ENCODE measurements at regions not wholly inside any gene's neighbourhood (a gene's known extent, or its start where the extent isn't known, plus 50 kb on each side); places are given as distances from the start of the nearest gene placed in this dataset.
"Not testable (repeated sequence)": the region's sequence is repeated elsewhere in the genome, so short reads cannot be mapped to it uniquely, and the experiment has no call there.

DNA sequence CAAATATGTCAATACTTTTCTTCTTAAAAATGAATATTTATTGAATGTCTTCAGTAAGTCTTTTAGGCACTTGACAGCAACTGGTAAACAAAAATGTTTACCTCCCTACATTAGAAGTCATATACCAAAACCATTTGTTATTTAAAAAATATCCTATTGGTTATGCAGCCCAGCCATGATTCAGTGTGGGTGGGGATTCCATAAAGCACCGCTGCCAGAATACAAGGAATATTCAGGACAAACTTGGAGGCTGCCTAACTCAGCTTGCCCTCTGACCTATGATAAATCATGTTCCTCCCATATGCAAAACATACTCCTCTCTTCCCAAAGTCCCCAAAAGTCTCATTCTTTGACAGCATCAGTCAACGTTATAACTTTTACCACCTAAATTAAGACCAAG, 486.8 kb upstream of the IRAK1BP1 start:
- no peak overlapping the region for H3K27ac ChIP-seq (ENCODE audit: low read length)
- H3K4me1 ChIP-seq (ENCODE audit: control insufficient read depth, insufficient read depth, low read length) = no peaks in the 10 kb centered on the region
- no peaks in the 10 kb centered on the region for H3K27me3 ChIP-seq (ENCODE audit: control insufficient read depth in 1 of 2, insufficient read depth in 2 of 2, low read length in 2 of 2)
- peaks cover 0 to 3% of the 10 kb centered on the region in 2 donors for H3K9me3 ChIP-seq (ENCODE audit: control insufficient read depth in 2 of 2, low read length in 2 of 2)
- H3K9ac ChIP-seq (ENCODE audit: low read length in 2 of 2) = no peak overlapping the region
- H3K36me3 ChIP-seq (ENCODE audit: control insufficient read depth in 2 of 2, insufficient read depth in 2 of 2, low read length in 2 of 2) = no peaks in the 10 kb centered on the region
- no peak overlapping the region for H3K4me3 ChIP-seq (ENCODE audit: low read length in 2 of 2)

DNA sequence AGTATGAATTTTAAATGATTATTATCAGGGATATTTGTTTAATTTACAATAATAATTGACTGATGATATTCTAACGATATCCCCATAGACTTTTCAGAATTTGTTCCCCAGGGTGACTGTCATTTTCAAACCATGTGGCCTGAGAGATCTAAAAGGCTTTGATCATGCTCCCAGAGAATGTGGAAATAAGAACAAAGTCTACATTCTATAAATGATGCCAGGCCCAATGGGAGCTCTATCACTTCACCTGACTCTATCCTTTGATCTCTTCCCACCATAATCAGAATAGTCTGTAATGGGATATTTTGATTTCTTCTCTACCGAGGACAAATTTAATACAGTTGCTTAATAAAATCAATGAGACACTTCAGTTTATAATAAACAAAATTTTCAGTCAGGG, 483.4 kb upstream of the IRAK1BP1 start:
- H3K36me3 ChIP-seq (ENCODE audit: control insufficient read depth in 2 of 2, insufficient read depth in 2 of 2, low read length in 2 of 2) = no peaks in the 10 kb centered on the region
- no peak overlapping the region for H3K9ac ChIP-seq (ENCODE audit: low read length in 2 of 2)
- peaks cover 0 to 3% of the 10 kb centered on the region in 2 donors for H3K9me3 ChIP-seq (ENCODE audit: control insufficient read depth in 2 of 2, low read length in 2 of 2)
- H3K27me3 ChIP-seq (ENCODE audit: control insufficient read depth in 1 of 2, insufficient read depth in 2 of 2, low read length in 2 of 2) = no peaks in the 10 kb centered on the region
- no peak overlapping the region for H3K4me3 ChIP-seq (ENCODE audit: low read length in 2 of 2)
- H3K4me1 ChIP-seq (ENCODE audit: control insufficient read depth, insufficient read depth, low read length) = no peaks in the 10 kb centered on the region
- H3K27ac ChIP-seq (ENCODE audit: low read length) = no peak overlapping the region

DNA sequence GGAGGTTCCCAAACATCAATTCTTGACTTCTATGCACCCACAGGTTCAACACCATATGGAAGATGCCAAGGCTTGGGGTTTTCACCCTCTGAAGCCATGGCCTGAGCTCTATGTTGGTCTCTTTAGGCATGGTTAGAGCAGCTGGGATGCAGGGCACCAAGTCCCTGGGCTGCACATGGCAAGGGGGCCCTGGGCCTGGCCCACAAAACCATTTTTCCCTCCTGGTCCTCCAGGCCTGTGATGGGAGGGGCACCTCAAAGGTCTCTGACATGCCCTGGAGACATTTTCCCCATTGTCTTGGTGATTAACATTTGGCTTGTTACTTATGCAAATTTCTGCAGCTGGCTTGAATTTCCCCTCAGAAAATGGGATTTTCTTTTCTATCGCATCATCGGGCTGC, 480.5 kb upstream of the IRAK1BP1 start:
- H3K9me3 ChIP-seq (ENCODE audit: control insufficient read depth in 2 of 2, low read length in 2 of 2); H3K27me3 ChIP-seq (ENCODE audit: control insufficient read depth in 1 of 2, insufficient read depth in 2 of 2, low read length in 2 of 2): not testable (repeated sequence)

DNA sequence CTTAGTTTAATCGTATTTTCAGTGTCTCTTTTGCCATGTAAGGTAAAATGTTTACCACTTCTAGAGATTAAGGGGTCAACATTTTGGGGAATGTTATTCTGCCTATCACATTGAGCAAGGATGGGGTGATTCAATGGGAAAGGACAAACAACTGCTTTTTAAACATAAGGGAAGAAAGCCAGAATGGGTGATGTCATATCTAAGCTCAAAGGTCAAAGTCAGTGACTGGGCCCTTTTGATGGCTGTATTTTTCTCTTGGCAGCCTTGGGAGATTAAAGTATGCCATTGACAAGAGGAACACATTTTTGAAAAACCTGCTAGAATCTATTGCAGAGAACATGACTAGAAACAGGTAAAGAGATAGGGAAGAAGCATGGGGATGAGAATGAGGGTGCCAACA, 477.3 kb upstream of the IRAK1BP1 start:
- H3K4me1 ChIP-seq (ENCODE audit: control insufficient read depth, insufficient read depth, low read length) = no peaks in the 10 kb centered on the region
- H3K27me3 ChIP-seq (ENCODE audit: control insufficient read depth in 1 of 2, insufficient read depth in 2 of 2, low read length in 2 of 2) = no peaks in the 10 kb centered on the region
- no peak overlapping the region for H3K27ac ChIP-seq (ENCODE audit: low read length)
- H3K4me3 ChIP-seq (ENCODE audit: low read length in 2 of 2) = no peak overlapping the region
- H3K9ac ChIP-seq (ENCODE audit: low read length in 2 of 2) = no peak overlapping the region
- no peaks in the 10 kb centered on the region for H3K36me3 ChIP-seq (ENCODE audit: control insufficient read depth in 2 of 2, insufficient read depth in 2 of 2, low read length in 2 of 2)
- H3K9me3 ChIP-seq (ENCODE audit: control insufficient read depth in 2 of 2, low read length in 2 of 2) = no peaks in the 10 kb centered on the region

More for the DNA sequence above, 480.5 kb upstream of the IRAK1BP1 start:
- not testable (repeated sequence) for H3K4me1 ChIP-seq (ENCODE audit: control insufficient read depth, insufficient read depth, low read length); H3K36me3 ChIP-seq (ENCODE audit: control insufficient read depth in 2 of 2, insufficient read depth in 2 of 2, low read length in 2 of 2); H3K9ac ChIP-seq (ENCODE audit: low read length in 2 of 2); H3K27ac ChIP-seq (ENCODE audit: low read length); H3K4me3 ChIP-seq (ENCODE audit: low read length in 2 of 2)

DNA sequence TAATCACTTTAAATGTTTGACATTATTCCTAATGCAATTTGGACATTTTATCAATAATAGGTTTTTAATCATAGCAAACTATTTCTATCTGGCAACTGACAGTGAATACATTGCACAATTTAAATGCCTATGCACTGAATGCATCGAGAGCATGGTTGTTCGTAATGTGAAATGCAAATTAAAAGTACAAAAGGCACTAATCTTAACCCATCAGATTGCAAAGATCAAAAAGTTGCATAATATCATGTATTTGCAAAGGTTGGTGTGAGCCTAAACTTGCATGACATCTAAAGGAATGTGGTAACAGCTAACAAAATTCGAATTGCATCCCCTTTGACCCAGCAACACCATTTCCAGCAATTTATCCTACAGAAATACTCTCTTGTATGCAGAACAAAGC, 469.9 kb upstream of the IRAK1BP1 start:
- H3K36me3 ChIP-seq (ENCODE audit: control insufficient read depth in 2 of 2, insufficient read depth in 2 of 2, low read length in 2 of 2) = no peaks in the 10 kb centered on the region
- no peaks in the 10 kb centered on the region for H3K4me1 ChIP-seq (ENCODE audit: control insufficient read depth, insufficient read depth, low read length)
- no peak overlapping the region for H3K27ac ChIP-seq (ENCODE audit: low read length)
- H3K9me3 ChIP-seq (ENCODE audit: control insufficient read depth in 2 of 2, low read length in 2 of 2) = no peaks in the 10 kb centered on the region
- no peaks in the 10 kb centered on the region for H3K27me3 ChIP-seq (ENCODE audit: control insufficient read depth in 1 of 2, insufficient read depth in 2 of 2, low read length in 2 of 2)
- H3K9ac ChIP-seq (ENCODE audit: low read length in 2 of 2) = no peak overlapping the region
- H3K4me3 ChIP-seq (ENCODE audit: low read length in 2 of 2) = no peak overlapping the region

DNA sequence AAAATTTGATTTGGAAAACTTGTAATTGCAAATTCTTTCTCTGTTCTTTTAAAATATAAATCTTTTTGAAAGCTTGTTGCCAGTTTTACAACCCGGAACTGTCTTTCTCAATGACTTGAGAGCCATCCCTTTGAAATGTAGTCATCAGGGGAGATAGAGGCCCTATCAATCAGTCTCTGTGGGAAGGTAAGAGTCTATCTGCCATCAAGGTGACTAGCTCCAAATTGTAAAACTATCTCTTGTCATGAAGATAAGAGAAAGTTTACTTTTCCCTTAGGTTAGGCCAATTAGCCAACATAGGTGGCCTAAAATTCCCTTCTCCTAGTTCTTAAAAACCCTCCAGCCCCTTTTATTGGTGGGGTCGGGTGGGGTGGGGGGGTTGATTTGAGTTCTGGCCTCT, 469.1 kb upstream of the IRAK1BP1 start:
- H3K9ac ChIP-seq (ENCODE audit: low read length in 2 of 2) = no peak overlapping the region
- H3K4me1 ChIP-seq (ENCODE audit: control insufficient read depth, insufficient read depth, low read length) = no peaks in the 10 kb centered on the region
- no peak overlapping the region for H3K4me3 ChIP-seq (ENCODE audit: low read length in 2 of 2)
- no peaks in the 10 kb centered on the region for H3K9me3 ChIP-seq (ENCODE audit: control insufficient read depth in 2 of 2, low read length in 2 of 2)
- no peaks in the 10 kb centered on the region for H3K27me3 ChIP-seq (ENCODE audit: control insufficient read depth in 1 of 2, insufficient read depth in 2 of 2, low read length in 2 of 2)
- no peak overlapping the region for H3K27ac ChIP-seq (ENCODE audit: low read length)
- H3K36me3 ChIP-seq (ENCODE audit: control insufficient read depth in 2 of 2, insufficient read depth in 2 of 2, low read length in 2 of 2) = no peaks in the 10 kb centered on the region

DNA sequence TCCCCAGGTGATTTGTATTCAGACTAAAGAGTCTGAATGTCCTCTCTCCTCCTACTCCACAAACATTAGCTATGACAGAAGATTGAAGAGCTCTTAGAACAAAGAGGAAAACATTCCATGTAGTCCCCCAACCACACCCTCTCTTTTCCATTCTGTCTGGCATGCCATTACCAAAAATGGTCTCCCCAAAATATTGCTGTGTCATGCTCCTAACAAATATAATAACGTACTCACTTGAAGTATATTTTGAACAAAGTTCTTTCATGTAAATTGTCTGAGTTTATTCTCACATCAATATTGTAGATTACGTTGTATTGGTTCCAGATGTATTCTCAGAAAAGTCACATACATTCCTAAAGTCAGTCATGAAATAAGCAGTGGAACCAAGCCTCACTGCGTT, 467.3 kb upstream of the IRAK1BP1 start:
- no peaks in the 10 kb centered on the region for H3K9me3 ChIP-seq (ENCODE audit: control insufficient read depth in 2 of 2, low read length in 2 of 2)
- H3K4me3 ChIP-seq (ENCODE audit: low read length in 2 of 2) = no peak overlapping the region
- H3K27ac ChIP-seq (ENCODE audit: low read length) = no peak overlapping the region
- no peaks in the 10 kb centered on the region for H3K36me3 ChIP-seq (ENCODE audit: control insufficient read depth in 2 of 2, insufficient read depth in 2 of 2, low read length in 2 of 2)
- no peaks in the 10 kb centered on the region for H3K4me1 ChIP-seq (ENCODE audit: control insufficient read depth, insufficient read depth, low read length)
- no peaks in the 10 kb centered on the region for H3K27me3 ChIP-seq (ENCODE audit: control insufficient read depth in 1 of 2, insufficient read depth in 2 of 2, low read length in 2 of 2)
- no peak overlapping the region for H3K9ac ChIP-seq (ENCODE audit: low read length in 2 of 2)

DNA sequence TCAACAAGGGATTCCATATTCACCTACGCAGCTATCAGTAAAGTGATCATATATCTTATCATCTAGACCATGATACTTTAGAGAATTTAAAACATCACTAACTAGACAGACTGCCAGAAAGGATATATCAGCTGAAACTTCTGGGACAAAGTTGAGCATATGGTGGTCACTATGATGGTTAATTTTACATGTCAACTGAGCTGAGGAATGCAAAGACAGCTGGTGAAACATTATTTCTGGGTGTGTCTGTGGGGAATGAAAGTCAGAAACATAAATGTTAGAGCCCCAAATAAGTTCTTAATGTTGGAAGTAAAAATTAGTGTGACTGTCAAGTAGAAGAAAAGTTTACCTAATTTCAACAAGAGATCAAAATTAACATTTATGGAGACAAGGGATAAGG, 440.0 kb upstream of the IRAK1BP1 start:
- Histone ChIP-seq H3K27ac (ENCODE audit: low read length) (no peak overlapping the region), H3K27me3 (ENCODE audit: control insufficient read depth in 1 of 2, insufficient read depth in 2 of 2, low read length in 2 of 2) (no peaks in the 10 kb centered on the region), H3K36me3 (ENCODE audit: control insufficient read depth in 2 of 2, insufficient read depth in 2 of 2, low read length in 2 of 2) (no peaks in the 10 kb centered on the region), H3K4me1 (ENCODE audit: control insufficient read depth, insufficient read depth, low read length) (no peaks in the 10 kb centered on the region), H3K9ac (ENCODE audit: low read length in 2 of 2) (no peak overlapping the region), H3K9me3 (ENCODE audit: control insufficient read depth in 2 of 2, low read length in 2 of 2) (no peaks in the 10 kb centered on the region), H3K4me3 (ENCODE audit: low read length in 2 of 2) (no peak overlapping the region)

DNA sequence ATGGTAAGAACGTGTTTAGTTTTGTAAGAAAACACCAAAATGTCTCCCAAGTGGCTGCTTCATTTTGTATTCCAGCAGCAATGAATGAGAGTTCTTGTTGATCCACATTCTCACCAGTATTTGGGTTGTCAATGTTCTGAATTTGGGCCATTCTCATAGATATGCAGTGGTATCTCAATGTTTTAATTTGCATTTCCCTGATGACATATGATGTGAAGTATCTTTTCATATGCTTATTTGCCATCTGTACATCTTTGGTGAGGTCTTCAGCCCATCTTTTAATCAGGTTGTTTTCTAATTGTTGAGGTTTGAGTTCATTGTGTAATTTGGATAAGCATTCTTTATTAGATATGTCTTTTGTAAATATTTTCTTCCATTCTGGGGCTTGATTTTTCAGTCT, 436.8 kb upstream of the IRAK1BP1 start:
- no peak overlapping the region for H3K9ac ChIP-seq (ENCODE audit: low read length in 2 of 2)
- no peak overlapping the region for H3K4me3 ChIP-seq (ENCODE audit: low read length in 2 of 2)

DNA sequence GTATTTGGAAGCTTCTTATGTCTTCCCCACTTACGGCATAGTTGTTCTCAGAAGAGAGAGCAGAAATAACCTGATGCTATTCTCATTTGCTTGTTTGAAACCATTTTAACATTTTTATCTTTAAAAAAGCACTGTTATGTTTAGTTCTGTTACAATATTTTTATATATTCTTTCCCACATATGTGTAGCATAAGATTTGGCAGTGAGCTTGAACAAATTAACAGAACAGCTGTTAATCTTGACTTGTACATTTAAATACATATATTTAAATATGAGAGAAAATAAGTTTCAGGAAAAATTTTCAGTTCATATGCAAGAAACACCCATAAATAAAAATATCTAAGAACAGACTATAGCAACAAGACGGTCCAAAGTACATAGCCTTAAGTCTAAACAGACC, 431.7 kb upstream of the IRAK1BP1 start:
- Histone ChIP-seq H3K27ac (ENCODE audit: low read length) (no peak overlapping the region), H3K9me3 (ENCODE audit: control insufficient read depth in 2 of 2, low read length in 2 of 2) (no peaks in the 10 kb centered on the region), H3K9ac (ENCODE audit: low read length in 2 of 2) (no peak overlapping the region), H3K4me1 (ENCODE audit: control insufficient read depth, insufficient read depth, low read length) (no peaks in the 10 kb centered on the region), H3K36me3 (ENCODE audit: control insufficient read depth in 2 of 2, insufficient read depth in 2 of 2, low read length in 2 of 2) (no peaks in the 10 kb centered on the region), H3K4me3 (ENCODE audit: low read length in 2 of 2) (no peak overlapping the region), H3K27me3 (ENCODE audit: control insufficient read depth in 1 of 2, insufficient read depth in 2 of 2, low read length in 2 of 2) (no peaks in the 10 kb centered on the region)

More for the DNA sequence above, 436.8 kb upstream of the IRAK1BP1 start:
- H3K36me3 ChIP-seq (ENCODE audit: control insufficient read depth in 2 of 2, insufficient read depth in 2 of 2, low read length in 2 of 2) = no peaks in the 10 kb centered on the region
- H3K4me1 ChIP-seq (ENCODE audit: control insufficient read depth, insufficient read depth, low read length) = no peaks in the 10 kb centered on the region
- H3K27me3 ChIP-seq (ENCODE audit: control insufficient read depth in 1 of 2, insufficient read depth in 2 of 2, low read length in 2 of 2) = no peaks in the 10 kb centered on the region
- H3K9me3 ChIP-seq (ENCODE audit: control insufficient read depth in 2 of 2, low read length in 2 of 2) = no peaks in the 10 kb centered on the region
- no peak overlapping the region for H3K27ac ChIP-seq (ENCODE audit: low read length)

DNA sequence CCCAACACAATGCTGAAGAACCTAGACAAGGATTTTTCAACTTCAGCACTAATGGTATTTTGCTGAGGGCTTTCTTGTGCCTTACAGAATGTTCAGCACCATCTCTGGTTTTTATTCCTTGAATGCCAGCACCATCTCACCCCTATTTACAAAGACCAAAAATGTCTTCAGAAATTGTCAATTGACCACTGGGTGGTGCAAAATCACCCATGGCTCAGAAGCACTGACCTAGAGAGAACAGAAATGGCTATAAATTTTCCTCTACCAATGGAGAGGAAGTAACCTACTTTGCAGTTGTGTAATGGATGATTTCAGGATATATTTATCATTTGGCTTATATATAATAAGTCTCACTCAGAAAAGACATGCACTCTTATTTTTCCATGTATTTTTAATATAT, 431.0 kb upstream of the IRAK1BP1 start:
- Histone ChIP-seq H3K4me1 (ENCODE audit: control insufficient read depth, insufficient read depth, low read length) (no peaks in the 10 kb centered on the region), H3K27ac (ENCODE audit: low read length) (no peak overlapping the region), H3K9ac (ENCODE audit: low read length in 2 of 2) (no peak overlapping the region), H3K36me3 (ENCODE audit: control insufficient read depth in 2 of 2, insufficient read depth in 2 of 2, low read length in 2 of 2) (no peaks in the 10 kb centered on the region), H3K9me3 (ENCODE audit: control insufficient read depth in 2 of 2, low read length in 2 of 2) (no peaks in the 10 kb centered on the region), H3K4me3 (ENCODE audit: low read length in 2 of 2) (no peak overlapping the region), H3K27me3 (ENCODE audit: control insufficient read depth in 1 of 2, insufficient read depth in 2 of 2, low read length in 2 of 2) (no peaks in the 10 kb centered on the region)

DNA sequence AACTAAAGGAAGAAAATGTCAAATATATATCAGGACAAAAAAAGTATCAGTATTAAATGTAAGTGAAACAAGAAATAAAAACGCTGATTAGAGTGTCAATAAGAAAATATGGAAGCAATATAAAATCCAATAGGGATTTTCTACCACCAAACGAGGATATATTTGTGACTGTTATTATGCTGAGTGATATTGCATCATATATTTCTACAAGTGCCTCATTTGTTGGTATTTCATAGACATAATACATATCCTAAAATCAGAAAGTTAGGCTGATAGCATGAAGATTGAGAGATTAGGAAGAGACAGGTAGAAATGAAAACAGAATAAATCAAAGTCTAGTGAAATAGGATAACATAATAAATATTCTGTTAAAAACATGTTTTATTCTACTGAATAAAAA, 429.2 kb upstream of the IRAK1BP1 start:
- H3K4me3 ChIP-seq (ENCODE audit: low read length in 2 of 2) = no peak overlapping the region
- no peak overlapping the region for H3K27ac ChIP-seq (ENCODE audit: low read length)
- no peaks in the 10 kb centered on the region for H3K4me1 ChIP-seq (ENCODE audit: control insufficient read depth, insufficient read depth, low read length)
- no peaks in the 10 kb centered on the region for H3K36me3 ChIP-seq (ENCODE audit: control insufficient read depth in 2 of 2, insufficient read depth in 2 of 2, low read length in 2 of 2)
- no peak overlapping the region for H3K9ac ChIP-seq (ENCODE audit: low read length in 2 of 2)
- H3K9me3 ChIP-seq (ENCODE audit: control insufficient read depth in 2 of 2, low read length in 2 of 2) = no peaks in the 10 kb centered on the region
- H3K27me3 ChIP-seq (ENCODE audit: control insufficient read depth in 1 of 2, insufficient read depth in 2 of 2, low read length in 2 of 2) = no peaks in the 10 kb centered on the region

All from stomach smooth muscle (tissue), 2 donors.